ENCODE measurements at regions not wholly inside any gene's neighbourhood (a gene's known extent, or its start where the extent isn't known, plus 50 kb on each side); places are given as distances from the start of the nearest gene placed in this dataset.
A peak's percentile ranks its signal among the peaks of the same experiment; 100 is the strongest.
"Not testable (repeated sequence)": the region's sequence is repeated elsewhere in the genome, so short reads cannot be mapped to it uniquely, and the experiment has no call there.

GRCh38 chr1:25123551-25123950, 108.8 kb downstream of the SYF2 start:
- Histone ChIP-seq H3K36me3 (no peaks in the 10 kb centered on the region), H3K9ac (no peak overlapping the region), H3K27ac (no peak overlapping the region), H3K4me2 (no peak overlapping the region), H4K20me1 (no peaks in the 10 kb centered on the region; a peak in 1 of 22 replicates), H3K4me3 (no peak overlapping the region), H3K9me3 (replicated peaks in 1 of 11) (no peaks in the 10 kb centered on the region), H3K4me1 (peaks cover 8 to 27% (median 19%) of the 10 kb centered on the region in 10 experiments), H3K27me3 (no peaks in the 10 kb centered on the region)
- TF ChIP-seq Cebpa-rat (IDR thresholded peaks at IDR 0.05) = no peak

- Histone ChIP-seq H3K9ac (no peak overlapping the region), H3K27ac (no peak overlapping the region), H3K4me3 (no peak overlapping the region), H4K20me1 (no peaks in the 10 kb centered on the region; a peak in 1 of 22 replicates), H3K27me3 (no peaks in the 10 kb centered on the region), H3K9me3 (replicated peaks in 1 of 11) (no peaks in the 10 kb centered on the region), H3K4me1 (peaks cover 8 to 28% (median 19%) of the 10 kb centered on the region in 10 experiments), H3K36me3 (no peaks in the 10 kb centered on the region), H3K4me2 (no peak overlapping the region)
- TF ChIP-seq Cebpa-rat (IDR thresholded peaks at IDR 0.05) = no peak
These were observed 109.6 kb downstream of the SYF2 start for GRCh38 chr1:25122747-25123146.

- H3K9me3 ChIP-seq (replicated peaks in 1 of 11) = peaks cover 0 to 10% (median 4%) of the 10 kb centered on the region in 11 experiments; a peak in 6 of 22 replicates
- 0 out of 22 replicates have a peak overlapping the region, but pooled peaks of 2 of the 11 experiments have one; percentile 15 to 16 for H3K9ac ChIP-seq
- no peaks in the 10 kb centered on the region for H3K27me3 ChIP-seq
- H3K4me1 ChIP-seq = peaks cover 7 to 17% (median 10%) of the 10 kb centered on the region in 10 experiments; a peak in 18 of 20 replicates
- TF ChIP-seq Cebpa-rat (IDR thresholded peaks at IDR 0.05) = no peak
- no peak overlapping the region for H3K27ac ChIP-seq
- no peaks in the 10 kb centered on the region for H3K36me3 ChIP-seq
- H3K4me2 ChIP-seq = peak overlapping the region; percentile 38 to 68 (median 49); a peak in 20 of 22 replicates
- no peak overlapping the region for H3K4me3 ChIP-seq
- no peaks in the 10 kb centered on the region for H4K20me1 ChIP-seq
These were observed 112.0 kb downstream of the SYF2 start for GRCh38 chr1:25120281-25120680.

DNA sequence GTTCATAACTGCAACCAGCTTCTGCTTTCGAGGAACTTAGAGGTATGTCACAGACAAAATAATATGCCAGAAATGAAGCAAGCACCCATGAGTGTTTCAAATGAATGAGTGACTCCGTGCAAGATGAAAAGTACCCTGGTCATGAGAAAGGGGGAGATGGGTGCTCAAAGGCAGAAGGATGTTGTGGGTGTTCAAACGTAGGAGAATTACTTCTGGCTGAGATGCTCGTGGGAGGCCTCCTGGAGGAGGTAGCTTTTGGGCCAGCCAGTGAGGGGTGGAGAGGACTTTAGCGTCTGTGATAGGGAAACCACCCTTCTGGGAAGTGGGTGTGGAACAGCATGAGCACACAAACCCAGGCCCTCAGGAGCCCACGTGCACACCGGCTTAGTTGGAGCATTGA, 113.8 kb downstream of the SYF2 start:
- H3K36me3 ChIP-seq = no peaks in the 10 kb centered on the region
- H4K20me1 ChIP-seq = no peaks in the 10 kb centered on the region
- H3K4me2 ChIP-seq = peak overlapping the region in 3 of 11 experiments; percentile 5 to 22 (median 18); a peak in 1 of 22 replicates
- TF ChIP-seq Cebpa-rat (IDR thresholded peaks at IDR 0.05) = no peak
- H3K9ac ChIP-seq = no peak overlapping the region
- no peaks in the 10 kb centered on the region for H3K27me3 ChIP-seq
- H3K4me3 ChIP-seq = no peak overlapping the region
- peaks cover 7 to 17% (median 10%) of the 10 kb centered on the region in 10 experiments; a peak in 18 of 20 replicates for H3K4me1 ChIP-seq
- peaks cover 0 to 10% (median 4%) of the 10 kb centered on the region in 11 experiments; a peak in 6 of 22 replicates for H3K9me3 ChIP-seq (replicated peaks in 1 of 11)
- no peak overlapping the region for H3K27ac ChIP-seq

DNA sequence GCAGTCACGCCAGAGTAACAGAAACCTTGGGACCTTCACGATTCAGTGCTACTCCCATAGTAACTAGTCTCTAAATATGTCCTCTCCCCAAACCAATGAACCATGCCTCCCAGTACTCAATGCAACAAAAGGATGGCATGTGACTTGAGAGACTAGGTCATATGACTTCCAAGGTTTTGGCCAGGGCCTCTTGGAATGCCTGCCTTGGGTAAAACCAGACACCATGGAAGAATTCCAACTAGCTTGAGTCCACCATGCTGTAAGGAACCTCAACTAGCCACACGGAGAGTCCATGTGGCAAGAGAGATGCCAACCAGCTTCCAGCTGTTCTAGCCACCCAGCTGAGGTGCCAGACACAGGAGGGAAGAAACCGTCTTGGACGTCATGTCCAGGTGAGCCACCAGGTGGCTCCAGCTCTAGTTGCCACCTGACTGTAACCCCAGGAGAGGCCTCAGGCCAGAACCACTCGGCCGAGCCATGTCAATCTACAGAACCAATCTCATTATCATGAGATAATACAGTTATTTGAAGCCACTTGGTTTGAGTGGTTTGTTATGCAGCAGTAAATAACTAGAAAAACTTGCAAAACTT, 115.0 kb downstream of the SYF2 start:
- no peak overlapping the region for H3K9ac ChIP-seq
- no peak overlapping the region for H3K4me2 ChIP-seq
- H3K27me3 ChIP-seq = no peaks in the 10 kb centered on the region
- peaks cover 7 to 17% (median 10%) of the 10 kb centered on the region in 10 experiments; a peak in 18 of 20 replicates for H3K4me1 ChIP-seq
- no peaks in the 10 kb centered on the region for H3K36me3 ChIP-seq
- no peak for TF ChIP-seq Cebpa-rat (IDR thresholded peaks at IDR 0.05)
- H3K9me3 ChIP-seq (replicated peaks in 1 of 11) = peaks cover 0 to 10% (median 4%) of the 10 kb centered on the region in 11 experiments; a peak in 6 of 22 replicates
- H4K20me1 ChIP-seq = no peaks in the 10 kb centered on the region
- no peak overlapping the region for H3K4me3 ChIP-seq
- no peak overlapping the region for H3K27ac ChIP-seq

DNA sequence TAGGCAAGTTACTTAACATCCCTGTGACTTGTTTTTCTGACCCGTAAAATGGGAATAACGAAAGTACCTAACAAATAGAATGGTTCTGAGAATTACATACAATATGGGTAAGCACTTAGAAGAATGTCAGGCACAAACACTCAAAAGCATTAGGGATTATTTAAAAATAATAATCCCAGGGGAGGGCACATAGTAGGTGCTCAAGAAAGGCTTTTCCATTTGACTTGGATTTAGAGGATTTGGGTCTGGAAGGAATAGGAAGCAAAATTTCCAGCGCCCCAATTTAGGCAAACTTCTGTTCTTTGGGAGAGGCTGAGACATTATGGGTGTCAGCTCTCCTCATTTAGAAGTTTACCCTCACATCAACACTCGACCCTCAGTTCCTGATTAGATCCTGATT, 115.5 kb downstream of the SYF2 start:
- no peaks in the 10 kb centered on the region for H4K20me1 ChIP-seq
- no peak overlapping the region for H3K4me2 ChIP-seq
- H3K9me3 ChIP-seq (replicated peaks in 1 of 11) = peaks cover 0 to 10% (median 4%) of the 10 kb centered on the region in 11 experiments; a peak in 6 of 22 replicates
- H3K4me1 ChIP-seq = peaks cover 7 to 17% (median 10%) of the 10 kb centered on the region in 10 experiments; a peak in 18 of 20 replicates
- TF ChIP-seq Cebpa-rat (IDR thresholded peaks at IDR 0.05) = no peak
- H3K9ac ChIP-seq = no peak overlapping the region
- no peak overlapping the region for H3K27ac ChIP-seq
- H3K4me3 ChIP-seq = no peak overlapping the region
- no peaks in the 10 kb centered on the region for H3K36me3 ChIP-seq
- no peaks in the 10 kb centered on the region for H3K27me3 ChIP-seq

DNA sequence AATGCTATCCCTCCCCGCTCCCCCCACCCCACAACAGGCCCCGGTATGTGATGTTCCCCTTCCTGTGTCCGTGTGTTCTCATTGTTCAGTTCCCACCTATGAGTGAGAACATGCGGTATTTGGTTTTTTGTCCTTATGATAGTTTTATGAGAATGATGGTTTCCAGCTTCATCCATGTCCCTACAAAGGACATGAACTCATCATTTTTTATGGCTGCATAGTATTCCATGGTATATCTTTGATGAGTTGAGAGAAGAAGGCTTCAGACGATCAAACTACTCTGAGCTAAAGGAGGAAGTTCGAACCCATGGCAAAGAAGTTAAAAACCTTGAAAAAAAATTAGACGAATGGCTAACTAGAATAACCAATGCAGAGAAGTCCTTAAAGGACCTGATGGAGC, 116.2 kb downstream of the SYF2 start:
- H3K27me3 ChIP-seq; H3K4me2 ChIP-seq; H3K9me3 ChIP-seq (replicated peaks in 1 of 11); H3K9ac ChIP-seq; H3K4me3 ChIP-seq; H3K27ac ChIP-seq; H3K36me3 ChIP-seq; H4K20me1 ChIP-seq: not testable (repeated sequence)
- peaks cover 7 to 17% (median 10%) of the 10 kb centered on the region in 10 experiments; a peak in 18 of 20 replicates for H3K4me1 ChIP-seq

- no peak for TF ChIP-seq Cebpa-rat (IDR thresholded peaks at IDR 0.05)
- H3K27ac ChIP-seq = no peak overlapping the region
- H3K9me3 ChIP-seq (replicated peaks in 1 of 11) = peaks cover 12 to 23% (median 16%) of the 10 kb centered on the region in 11 experiments; a peak in 21 of 22 replicates
- no peaks in the 10 kb centered on the region for H3K27me3 ChIP-seq
- H3K4me3 ChIP-seq = no peak overlapping the region
- no peak overlapping the region for H3K4me2 ChIP-seq
- H3K36me3 ChIP-seq = no peaks in the 10 kb centered on the region
- H3K9ac ChIP-seq = no peak overlapping the region
- H4K20me1 ChIP-seq = no peaks in the 10 kb centered on the region
- peaks cover 0 to 2% (median 0%) of the 10 kb centered on the region in 10 experiments; a peak in 2 of 20 replicates for H3K4me1 ChIP-seq
These were observed 118.6 kb downstream of the SYF2 start for GRCh38 chr1:25113731-25114130.

- TF ChIP-seq Cebpa-rat (IDR thresholded peaks at IDR 0.05) = no peak
- Histone ChIP-seq H3K27me3 (no peaks in the 10 kb centered on the region), H3K9me3 (replicated peaks in 1 of 11) (peaks cover 12 to 23% (median 16%) of the 10 kb centered on the region in 11 experiments; a peak in 21 of 22 replicates), H3K4me2 (no peak overlapping the region), H4K20me1 (no peaks in the 10 kb centered on the region), H3K9ac (no peak overlapping the region), H3K36me3 (no peaks in the 10 kb centered on the region), H3K27ac (no peak overlapping the region), H3K4me3 (no peak overlapping the region), H3K4me1 (no peaks in the 10 kb centered on the region)
These were observed 119.2 kb downstream of the SYF2 start for GRCh38 chr1:25113086-25113485.

- Histone ChIP-seq H3K27ac (no peak overlapping the region), H3K4me3 (no peak overlapping the region), H3K4me1 (no peaks in the 10 kb centered on the region), H3K27me3 (no peaks in the 10 kb centered on the region), H3K4me2 (no peak overlapping the region), H4K20me1 (no peaks in the 10 kb centered on the region), H3K9ac (no peak overlapping the region), H3K9me3 (replicated peaks in 1 of 11) (peaks cover 12 to 21% (median 15%) of the 10 kb centered on the region in 11 experiments; a peak in 21 of 22 replicates), H3K36me3 (no peaks in the 10 kb centered on the region)
- no peak for TF ChIP-seq Cebpa-rat (IDR thresholded peaks at IDR 0.05)
These were observed 119.9 kb downstream of the SYF2 start for GRCh38 chr1:25112400-25112799.

All from BLaER1 treated with 17β-estradiol and CSF1 and Interleukin-3, amounts not matched to agents 10 nM and 100 nM (cell line).